DMS153 treated with DMSO at 0.1 percent for 48 hours (cell line): ENCODE measurements at regions not wholly inside any gene's neighbourhood (a gene's known extent, or its start where the extent isn't known, plus 50 kb on each side); places are given as distances from the start of the nearest gene placed in this dataset.

Source experiments
- DNase-seq: peaks from one replicate; lab custom pipeline; 2025; ENCODE audit not compliant: unreplicated experiment; lab: John Stamatoyannopoulos, UW

DNA sequence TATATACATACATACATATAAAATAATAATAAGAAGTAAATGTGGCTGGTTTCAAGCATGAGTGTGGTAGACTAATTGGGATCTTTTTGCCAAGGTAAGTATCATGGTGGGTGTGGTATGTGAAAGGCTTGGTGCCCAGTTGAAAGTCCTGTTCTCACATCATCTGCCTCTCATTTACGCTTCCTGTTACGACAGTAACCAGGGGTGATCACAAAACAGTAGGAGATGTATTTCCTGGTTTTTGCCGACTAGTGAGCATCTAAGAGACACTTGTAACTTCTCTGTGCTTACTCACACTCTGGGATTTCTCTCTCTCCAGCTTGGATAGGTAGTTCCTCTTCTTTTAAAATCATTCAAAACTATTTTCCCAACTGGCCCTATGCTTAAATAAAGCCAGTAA lies 1028.3 kb upstream of the NR2F2 start:
- DNase-seq, result no peak

DNA sequence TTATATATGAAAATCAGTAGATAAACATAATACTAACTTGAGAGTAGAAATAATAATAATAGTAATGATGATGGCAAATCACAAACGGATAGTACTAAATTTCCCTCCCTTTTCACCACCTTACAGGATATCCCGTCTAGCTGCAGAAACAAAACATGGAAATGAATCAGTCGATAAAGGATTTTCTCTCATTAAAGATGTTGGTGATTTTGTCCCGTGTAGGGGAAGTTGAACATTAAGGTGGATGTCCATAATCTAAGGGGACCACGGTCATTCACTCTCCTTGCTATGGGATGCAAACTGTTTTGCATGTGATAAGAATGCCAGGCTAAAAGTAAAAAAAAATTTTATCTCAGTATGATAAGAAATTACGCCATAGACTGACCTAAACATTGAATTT lies 1027.7 kb upstream of the NR2F2 start:
- DNase-seq, result no peak

DNA sequence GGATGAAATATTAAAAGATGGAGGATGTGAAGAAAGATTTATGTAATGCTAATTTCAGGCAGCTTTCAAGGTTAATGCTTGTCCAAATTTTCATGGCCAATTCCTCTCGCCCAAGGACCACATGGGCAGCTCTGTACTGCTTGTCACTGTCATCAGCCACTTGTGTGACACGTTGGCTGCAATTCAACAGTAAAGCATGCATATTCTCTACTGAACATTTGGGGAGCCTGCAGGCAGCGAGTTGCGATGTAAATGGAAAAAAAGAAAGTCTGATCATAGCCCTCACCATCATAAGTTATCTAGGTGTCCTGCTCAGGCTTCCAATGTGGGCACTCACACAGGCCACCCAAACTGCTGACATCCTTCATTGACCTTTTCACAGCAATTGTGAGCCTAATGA lies 1026.8 kb upstream of the NR2F2 start:
- DNase-seq, result no peak

DNA sequence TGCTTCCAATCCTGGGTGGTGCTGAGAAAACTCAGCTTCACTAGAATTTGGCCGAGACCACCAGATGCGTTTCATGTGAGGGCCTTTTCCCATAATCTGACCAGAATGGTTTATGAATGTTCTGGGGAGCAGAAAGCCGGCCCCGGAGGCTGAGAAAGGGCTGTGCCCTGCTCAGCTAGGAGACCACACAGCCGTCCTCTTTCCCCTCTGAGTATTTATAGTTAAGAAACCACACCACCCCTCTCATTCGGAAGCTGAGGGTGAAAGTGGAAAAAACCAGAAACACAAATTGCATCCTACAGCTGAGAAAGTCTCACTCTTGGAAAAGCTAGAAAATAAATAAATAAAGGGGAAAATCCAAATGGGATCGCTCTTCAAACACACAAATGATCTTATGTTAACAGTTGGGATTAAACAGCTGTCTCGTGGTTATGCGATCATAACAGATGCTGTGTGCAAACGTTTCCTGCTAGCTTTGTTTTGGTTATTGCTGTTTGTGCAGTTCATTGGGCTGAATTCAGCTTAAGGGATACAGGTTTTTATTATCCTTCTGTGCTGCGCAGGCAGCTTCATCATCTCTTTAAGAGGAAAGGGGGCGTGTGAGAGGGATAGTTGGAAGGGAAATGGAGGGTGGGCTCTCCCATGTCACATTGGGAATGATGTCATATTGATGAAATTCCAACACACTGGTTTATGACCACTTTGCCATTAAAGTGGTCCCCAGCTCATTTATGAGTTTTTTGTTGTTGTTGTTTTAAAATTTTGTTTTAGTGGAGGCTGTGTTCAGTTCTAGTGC lies 1026.2 kb upstream of the NR2F2 start:
- no peak for DNase-seq

DNA sequence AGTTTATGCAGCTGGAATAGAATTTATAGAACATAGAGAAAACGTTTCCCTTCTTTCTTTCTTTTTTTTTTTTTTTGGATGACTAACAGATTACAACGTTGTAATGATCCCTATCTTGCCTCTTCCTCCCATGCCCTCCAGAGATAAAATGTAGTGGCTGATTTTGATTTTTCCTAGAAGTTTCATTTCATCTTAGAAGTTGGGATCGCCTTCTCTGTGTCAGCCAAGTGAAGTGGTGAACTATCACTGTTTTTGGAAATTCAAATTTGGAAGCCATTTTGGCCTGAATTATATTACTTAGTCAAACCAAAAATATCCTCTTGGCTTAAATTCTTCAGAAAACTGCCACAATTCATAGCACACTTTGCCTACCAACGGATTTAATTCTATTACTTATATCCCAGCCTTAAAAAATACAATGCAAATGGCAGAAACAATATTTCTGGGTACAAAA lies 1025.5 kb upstream of the NR2F2 start:
- no peak for DNase-seq

DNA sequence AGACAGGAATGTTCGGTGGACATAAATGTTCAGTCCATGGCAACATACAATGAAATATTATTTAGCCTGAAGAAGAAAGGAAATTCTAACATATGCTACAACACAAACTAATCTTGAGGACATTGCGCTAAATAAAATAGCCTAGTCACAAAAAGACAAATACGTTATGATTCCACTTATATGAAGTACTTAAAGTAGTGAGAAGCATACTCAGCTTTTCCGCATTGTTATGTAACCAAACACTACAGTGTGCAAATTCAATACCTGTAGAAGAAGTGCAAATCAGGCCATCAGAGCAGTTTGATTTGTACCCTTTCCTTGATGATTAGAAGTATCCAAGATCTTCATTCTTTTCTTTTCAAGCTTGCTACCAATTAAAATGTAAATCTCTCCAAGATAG lies 1023.4 kb upstream of the NR2F2 start:
- no peak for DNase-seq

DNA sequence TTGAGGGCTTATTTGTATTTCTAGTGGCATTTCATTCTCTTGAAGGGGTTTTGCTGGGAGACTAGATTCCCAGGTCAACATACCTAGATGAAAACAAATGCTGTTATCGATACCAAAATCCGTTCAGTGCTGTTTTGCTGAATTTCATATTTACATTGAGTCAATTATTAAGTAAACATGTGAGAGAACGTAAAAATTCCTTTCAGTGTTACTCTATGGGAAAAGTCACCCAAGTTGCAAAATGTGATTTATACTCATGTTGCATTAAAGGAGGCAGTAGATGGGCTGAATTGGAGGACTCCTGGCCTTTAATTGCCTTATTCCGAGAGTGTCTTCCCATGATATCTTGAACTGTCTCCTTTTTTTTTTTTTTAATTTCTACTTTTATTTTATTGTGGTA lies 1011.3 kb upstream of the NR2F2 start:
- DNase-seq, result no peak

DNA sequence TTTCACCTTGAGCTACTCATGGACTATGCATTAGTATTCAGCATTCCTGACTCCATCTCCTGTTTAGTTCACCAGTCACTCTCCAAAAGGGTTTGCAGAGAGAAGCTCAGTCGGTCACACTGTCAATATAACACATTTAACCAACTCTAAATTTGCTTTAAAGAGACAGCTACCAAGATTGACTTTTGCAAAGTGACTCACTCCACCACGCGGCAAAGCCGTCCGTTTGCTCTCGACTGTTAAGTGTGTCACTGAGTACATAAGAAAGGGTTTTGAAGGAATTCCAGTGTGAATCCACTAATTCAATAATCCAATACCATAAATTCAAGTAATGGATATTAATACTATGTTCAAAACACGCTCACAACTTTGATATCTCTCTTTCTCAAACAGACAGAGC lies 1006.7 kb upstream of the NR2F2 start:
- no peak for DNase-seq

DNA sequence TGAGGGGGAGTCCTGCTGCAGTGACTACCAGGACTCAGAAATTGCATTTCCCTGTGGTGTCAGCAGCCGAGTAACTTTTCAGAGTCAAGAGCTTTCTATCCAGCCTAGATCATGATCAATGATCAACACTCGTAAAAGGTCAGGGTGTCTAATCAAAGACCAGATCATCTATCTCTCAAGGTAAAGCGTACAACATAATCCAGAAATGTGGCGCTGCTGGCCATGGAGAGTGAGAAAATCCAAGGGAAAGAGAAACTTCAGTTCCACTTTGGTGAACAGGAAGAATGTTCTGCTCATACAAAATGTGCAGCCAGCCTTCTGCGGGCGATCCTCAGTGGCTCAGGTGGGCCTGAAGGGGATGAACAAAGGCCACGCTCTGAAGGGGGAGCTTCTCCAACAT lies 1005.8 kb upstream of the NR2F2 start:
- DNase-seq, result no peak

DNA sequence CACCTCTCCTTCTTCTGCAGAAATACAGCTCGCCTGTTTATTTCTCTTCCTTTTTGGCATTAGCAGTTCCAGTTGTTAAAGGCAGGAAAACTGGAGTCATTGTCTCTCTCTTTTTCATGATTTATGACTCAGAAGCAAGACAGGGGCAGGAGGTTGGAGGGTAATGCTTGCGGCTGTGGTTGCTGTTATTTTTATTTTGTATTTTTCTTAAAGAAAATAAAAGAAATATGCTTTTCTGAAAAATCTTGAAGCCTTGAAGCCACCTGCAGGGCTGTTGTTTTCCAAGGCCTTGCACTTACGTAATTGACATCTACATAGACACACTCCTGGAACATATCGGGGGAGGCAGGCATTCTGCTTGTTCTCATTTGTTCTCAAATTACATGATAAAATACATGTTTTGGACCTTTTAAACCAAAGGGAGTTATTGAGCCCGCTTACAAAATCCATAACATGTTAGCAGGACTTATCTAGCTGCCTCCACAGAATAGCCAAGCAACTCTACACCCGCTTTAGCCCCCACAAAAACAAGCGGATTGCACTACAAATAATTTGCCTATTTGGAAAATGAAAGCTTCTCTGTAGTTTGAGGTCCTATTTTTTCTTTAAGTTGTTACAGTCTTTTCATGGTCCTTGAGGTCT lies 1004.6 kb upstream of the NR2F2 start:
- DNase-seq, result no peak

DNA sequence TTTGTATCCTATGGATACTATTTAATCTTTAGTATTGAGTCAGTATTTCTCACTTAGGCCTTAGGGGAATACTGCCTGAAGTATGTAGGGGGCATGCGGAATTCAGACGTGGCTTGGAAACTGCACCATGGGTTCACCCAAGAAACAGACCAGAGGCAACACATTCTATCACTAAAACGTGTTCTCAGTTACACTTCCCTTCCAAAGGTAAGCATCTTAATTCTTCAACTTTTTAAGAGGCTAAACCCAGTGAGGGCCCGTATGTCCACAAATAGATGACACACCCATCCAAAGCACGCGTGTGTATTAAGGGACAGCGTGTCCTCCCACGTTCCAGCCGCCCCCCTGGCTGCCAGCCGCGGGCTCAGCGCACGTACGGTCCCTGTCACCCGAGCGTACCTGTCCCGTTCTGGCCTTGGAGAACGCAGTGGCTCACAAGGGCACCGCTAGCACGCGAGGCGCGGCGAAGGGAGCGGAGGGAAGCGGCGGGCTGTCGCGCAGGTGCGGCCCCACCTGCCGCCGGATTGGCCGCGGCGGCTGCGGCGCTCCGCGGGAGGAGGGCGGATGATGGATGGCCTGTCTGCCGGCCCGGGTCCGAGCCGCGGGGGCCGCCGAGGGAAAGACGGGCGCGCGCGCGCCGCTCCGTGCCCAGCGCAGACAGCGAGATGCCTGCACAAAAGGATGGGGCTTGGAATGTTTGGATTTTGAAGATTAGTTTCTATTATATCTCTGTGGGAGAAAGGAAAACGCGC lies 1003.9 kb upstream of the NR2F2 start:
- DNase-seq, result no peak

DNA sequence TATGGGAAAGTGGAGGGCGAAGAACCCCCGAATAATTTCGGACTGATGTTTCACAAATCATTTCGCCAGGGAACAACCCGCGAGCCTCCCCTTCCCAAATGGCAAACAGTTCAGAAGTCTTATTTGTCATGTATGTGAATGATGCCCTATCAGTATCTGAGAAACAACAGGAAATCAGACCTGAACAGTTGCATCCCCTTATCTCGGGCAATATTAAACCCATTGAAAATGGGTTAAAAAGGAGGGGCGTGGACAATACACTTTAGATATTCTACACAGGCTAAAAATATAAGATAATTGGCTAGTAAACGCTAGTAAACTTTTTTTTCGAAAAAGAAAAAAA lies 1003.3 kb upstream of the NR2F2 start:
- DNase-seq, result no peak

DNA sequence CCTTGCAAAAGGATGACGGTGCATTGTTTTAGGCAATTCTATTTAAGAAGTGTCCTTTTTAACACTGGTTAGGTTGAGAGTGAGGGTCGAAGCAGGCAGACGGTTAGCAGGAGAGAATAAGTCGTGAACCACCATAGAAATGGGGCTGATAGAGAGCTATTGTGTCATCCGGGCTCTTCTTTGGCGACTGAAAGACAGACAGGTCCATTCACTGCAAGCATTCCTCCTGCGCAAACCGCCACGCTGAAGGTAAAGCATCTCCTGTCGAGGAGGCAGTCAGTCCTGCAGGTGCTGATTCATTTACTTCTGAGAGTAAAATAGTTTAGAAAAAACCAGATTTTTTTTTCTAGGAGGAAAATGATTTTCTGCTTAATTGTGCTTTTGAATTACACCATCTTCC lies 1002.8 kb upstream of the NR2F2 start:
- DNase-seq, result no peak

DNA sequence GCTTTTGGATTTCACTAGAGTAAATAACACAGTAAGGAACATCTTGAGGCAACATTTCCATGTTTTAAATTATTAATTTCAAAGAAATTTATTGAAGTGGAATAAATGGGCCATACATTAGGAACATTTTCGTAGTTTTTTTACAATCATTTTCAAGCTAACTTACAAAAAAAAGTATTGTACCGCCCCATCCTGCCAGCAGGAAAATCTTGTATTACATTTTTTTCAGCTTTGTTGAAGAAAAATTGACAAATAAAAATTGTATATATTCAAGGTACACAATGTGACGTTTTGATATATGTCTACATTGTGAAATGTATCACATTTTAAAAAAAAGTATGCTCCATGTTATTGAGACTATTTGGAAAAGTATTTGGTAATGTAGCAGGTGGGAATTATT lies 1001.9 kb upstream of the NR2F2 start:
- DNase-seq, result no peak

DNA sequence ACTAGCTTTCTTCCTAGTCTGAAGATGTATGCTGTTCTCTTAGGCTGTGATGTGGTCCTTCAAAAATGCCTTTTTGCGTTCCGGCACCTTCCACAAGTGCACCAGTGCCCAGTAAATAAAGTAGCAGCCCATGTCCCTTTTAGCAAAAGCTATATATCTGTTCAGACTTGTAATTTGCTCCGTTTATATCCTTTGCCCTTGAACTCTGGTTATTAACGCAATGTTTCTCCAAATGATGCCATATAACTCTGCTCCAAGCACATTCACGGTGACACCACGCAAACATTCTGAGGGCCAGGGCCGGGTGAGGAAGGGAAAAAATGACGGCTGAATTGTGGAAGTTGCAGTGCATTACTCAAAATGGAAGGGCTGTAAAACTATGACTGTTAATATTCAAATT lies 1001.1 kb upstream of the NR2F2 start:
- DNase-seq, result no peak

DNA sequence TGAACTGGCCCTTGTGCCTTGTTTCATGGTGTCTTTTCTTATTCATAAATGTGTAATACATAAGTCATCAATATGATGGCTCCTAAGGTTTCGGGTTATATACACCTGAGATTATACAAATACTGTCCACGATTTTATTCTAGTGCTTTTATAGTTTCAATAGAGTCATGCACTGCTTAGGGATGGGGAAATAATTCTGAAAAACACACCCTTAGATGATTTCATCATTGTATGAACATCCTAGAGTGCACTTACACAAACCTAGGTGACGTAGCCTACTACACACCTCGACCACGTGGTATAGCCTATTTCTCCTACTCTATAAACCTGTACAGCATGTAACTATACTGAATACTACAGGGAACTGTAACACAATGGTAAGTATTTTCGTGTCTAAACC lies 988.8 kb upstream of the NR2F2 start:
- DNase-seq, result no peak

DNA sequence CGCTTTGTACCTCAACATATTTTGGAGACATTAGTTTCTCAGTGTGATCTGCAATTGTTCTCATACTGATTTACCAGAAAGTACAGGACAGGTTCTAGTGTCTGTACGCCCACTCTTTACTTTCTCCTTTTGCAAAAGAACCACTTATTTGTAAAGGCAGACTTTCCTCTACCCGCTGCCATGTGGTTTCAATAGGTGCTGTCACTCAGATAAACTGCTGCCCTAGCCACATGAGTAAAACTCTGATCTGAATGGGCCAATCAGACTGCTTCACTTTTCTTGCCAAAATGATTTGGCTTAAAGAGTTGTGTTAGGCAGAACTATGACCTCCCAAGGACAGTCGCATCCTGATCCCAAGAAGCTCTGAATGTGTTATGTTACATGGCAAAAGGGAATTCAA lies 984.6 kb upstream of the NR2F2 start:
- no peak for DNase-seq

DNA sequence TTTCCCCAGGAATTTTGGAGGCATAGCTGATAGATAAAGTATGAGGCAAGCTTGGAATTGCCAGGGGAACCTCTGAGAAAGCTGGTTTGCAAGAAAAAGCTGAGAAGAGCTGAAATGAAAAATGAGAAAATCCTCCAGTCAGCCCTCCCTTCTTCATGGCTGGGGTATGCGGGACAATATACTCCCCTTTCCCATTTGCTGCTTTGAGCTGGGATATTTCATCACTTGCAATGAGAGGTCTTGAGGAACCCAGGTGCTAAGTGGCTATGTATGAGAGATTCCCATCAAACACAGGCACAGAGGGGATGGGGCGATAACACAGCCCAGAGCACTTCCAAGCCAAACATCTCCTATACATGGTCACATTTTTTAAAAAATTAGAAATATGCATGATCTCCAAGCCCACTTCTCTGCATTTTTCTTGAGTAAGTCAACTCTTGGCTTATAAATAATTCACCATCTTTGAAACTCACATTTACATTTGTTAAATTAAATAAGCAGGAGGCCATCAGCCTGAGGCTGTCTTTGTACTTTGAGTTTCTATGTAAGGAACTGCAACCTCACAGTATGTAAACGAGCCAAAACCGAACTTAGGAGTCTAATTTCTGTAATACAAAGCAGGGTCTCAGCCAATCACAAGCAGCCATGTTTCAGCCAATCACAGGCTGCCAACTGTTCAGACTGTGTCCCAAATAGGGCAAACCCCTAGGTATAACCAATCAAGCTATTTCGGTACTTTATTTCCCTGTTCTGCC lies 983.6 kb upstream of the NR2F2 start:
- no peak for DNase-seq

DNA sequence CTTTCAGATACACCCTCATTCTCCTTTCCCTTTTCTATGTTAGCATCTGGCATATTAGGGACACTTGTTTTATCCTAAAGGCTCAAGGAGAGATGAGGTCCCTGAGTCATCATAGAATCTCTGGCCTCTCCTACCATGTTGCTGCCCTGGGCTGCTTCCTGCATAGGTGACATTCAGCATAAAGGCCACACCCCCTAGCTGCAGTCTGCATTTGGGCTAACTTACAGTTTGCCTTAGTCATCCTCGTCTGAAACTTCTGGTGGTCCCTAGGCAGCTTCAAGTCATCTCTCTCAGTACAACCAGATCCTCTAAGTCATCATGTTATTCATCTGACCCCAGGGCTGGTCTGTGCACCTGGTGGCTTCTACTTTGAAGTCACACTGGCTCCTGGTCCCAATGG lies 982.7 kb upstream of the NR2F2 start:
- no peak for DNase-seq

DNA sequence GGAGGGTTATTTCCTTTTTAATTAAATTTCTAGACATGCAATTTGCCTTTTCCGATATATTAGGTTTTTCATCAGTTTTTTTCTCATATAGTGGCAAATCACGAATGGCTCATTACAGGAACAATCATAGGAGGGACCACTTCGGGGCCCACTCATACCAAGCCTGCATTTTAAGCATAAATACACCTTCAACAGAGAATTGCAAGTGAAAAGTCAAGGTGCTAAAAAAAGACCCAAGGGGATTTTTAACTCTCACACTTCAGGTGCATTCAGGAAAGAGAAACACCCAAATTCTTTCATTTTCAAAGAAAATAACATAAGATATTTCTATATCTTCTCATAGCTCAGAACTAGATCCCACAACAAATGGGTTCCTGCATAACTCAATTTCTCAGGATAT lies 979.6 kb upstream of the NR2F2 start:
- no peak for DNase-seq

DNA sequence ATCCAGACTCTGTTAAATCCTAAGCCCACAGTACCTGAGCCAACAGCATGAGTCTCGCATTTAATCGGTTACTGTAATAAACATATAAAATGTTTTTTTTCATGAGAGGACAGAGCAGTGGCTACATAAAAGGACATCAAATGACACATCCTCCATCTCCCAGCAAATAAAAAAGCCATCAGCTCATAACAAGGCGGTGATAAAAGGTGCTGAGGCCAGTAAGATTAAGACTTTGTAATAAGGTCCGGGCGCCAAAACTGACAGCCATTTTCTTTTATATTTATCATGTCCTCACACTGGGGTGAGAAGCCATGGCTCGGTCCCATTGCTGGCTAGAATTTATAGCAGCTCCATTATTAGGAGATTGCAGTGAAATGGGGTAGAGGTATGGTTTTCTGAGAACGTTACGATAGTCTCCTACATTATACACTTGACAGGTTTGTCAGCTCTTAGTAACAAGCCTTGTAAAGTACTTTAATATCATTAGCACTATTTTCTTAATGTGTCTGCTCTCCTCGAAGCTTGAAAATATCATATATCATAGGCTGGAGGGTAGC lies 977.8 kb upstream of the NR2F2 start:
- no peak for DNase-seq
